Neuronal stem cell (in vitro differentiated cells): ENCODE measurements at regions not wholly inside any gene's neighbourhood (a gene's known extent, or its start where the extent isn't known, plus 50 kb on each side); places are given as distances from the start of the nearest gene placed in this dataset.

Experiments
- DNase-seq: peaks from one replicate; pipeline ENCODE4 v3.0.0-alpha.2; 2013; ENCODE audit warnings: low spot score
- H2AFZ ChIP-seq: one replicate; pipeline ENCODE4 v1.6.1; 2013; ENCODE audit warnings: mild to moderate bottlenecking, low read length, inconsistent platforms
- H2AK5ac ChIP-seq: 2 replicates; pipeline ENCODE4 v1.6.1; 2013; ENCODE audit warnings: low read depth, mild to moderate bottlenecking, inconsistent platforms, low read length, moderate library complexity, mixed read lengths
- H2BK120ac ChIP-seq: 2 replicates; pipeline ENCODE4 v1.6.1; 2013; ENCODE audit warnings: low read depth, mild to moderate bottlenecking, inconsistent platforms, low read length, moderate library complexity, mixed read lengths
- H2BK12ac ChIP-seq: one replicate; pipeline ENCODE4 v1.6.1; 2013; ENCODE audit warnings: low read length, inconsistent platforms
- H2BK15ac ChIP-seq: 2 replicates; pipeline ENCODE4 v1.6.1; 2013; ENCODE audit warnings: mild to moderate bottlenecking, low read length, inconsistent platforms, mixed read lengths
- H2BK5ac ChIP-seq: one replicate; pipeline ENCODE4 v1.6.1; 2013; ENCODE audit warnings: inconsistent platforms, mild to moderate bottlenecking, low read length, moderate library complexity
- H3K14ac ChIP-seq: one replicate; pipeline ENCODE4 v1.6.1; 2013; ENCODE audit warnings: low read length, inconsistent platforms
- H3K18ac ChIP-seq: 2 replicates; pipeline ENCODE4 v1.6.1; 2013; ENCODE audit warnings: low read length, inconsistent platforms
- H3K23ac ChIP-seq: 2 replicates; pipeline ENCODE4 v1.6.1; 2013; ENCODE audit warnings: low read depth, mild to moderate bottlenecking, mixed read lengths, low read length, inconsistent platforms; ENCODE audit not compliant: poor library complexity
- H3K27ac ChIP-seq: replicated peaks from 3 replicates; pipeline ENCODE4 v1.5.1; 2013; ENCODE audit warnings: low read length, inconsistent platforms
- H3K27me3 ChIP-seq, 3 experiments: 2 replicates each; pipeline ENCODE4 v1.6.1; 2013; ENCODE audit warnings: low read length in 3 of 3, mild to moderate bottlenecking in 2 of 3, inconsistent platforms in 1 of 3, low read depth in 1 of 3, mixed read lengths in 1 of 3, moderate library complexity in 1 of 3; ENCODE audit not compliant: control insufficient read depth in 3 of 3, insufficient read depth in 3 of 3
- H3K36me3 ChIP-seq, 2 donors: replicated peaks in 1 of 2; 2 replicates each; pipeline ENCODE4 v1.6.1; 2013; ENCODE audit warnings: low read length in 2 of 2; ENCODE audit not compliant: control insufficient read depth in 2 of 2, insufficient read depth in 2 of 2
- H3K4ac ChIP-seq: 2 replicates; pipeline ENCODE4 v1.6.1; 2013; ENCODE audit warnings: inconsistent platforms, mild to moderate bottlenecking, low read length, moderate library complexity
- H3K4me1 ChIP-seq, 2 donors: 1 replicate in 1 of 2; 2 replicates in 1 of 2; pipeline ENCODE4 v1.6.1; 2013; ENCODE audit warnings: low read length in 2 of 2, low read depth in 1 of 2; ENCODE audit not compliant: control insufficient read depth in 2 of 2, insufficient read depth in 1 of 2
- H3K4me2 ChIP-seq: one replicate; pipeline ENCODE4 v1.6.1; 2013; ENCODE audit warnings: mild to moderate bottlenecking, low read length, inconsistent platforms; ENCODE audit not compliant: insufficient read depth, poor library complexity, severe bottlenecking
- H3K4me3 ChIP-seq, 2 donors: 2 replicates each; pipeline ENCODE4 v1.5.1; 2013; ENCODE audit warnings: low read length in 2 of 2, mild to moderate bottlenecking in 2 of 2, inconsistent platforms in 1 of 2, moderate library complexity in 1 of 2
- H3K79me1 ChIP-seq: one replicate; pipeline ENCODE4 v1.6.1; 2013; ENCODE audit warnings: low read depth, mild to moderate bottlenecking, inconsistent platforms, low read length, moderate library complexity
- H3K9ac ChIP-seq: one replicate; pipeline ENCODE4 v1.6.1; 2013; ENCODE audit warnings: mild to moderate bottlenecking, low read depth, low read length, inconsistent platforms; ENCODE audit not compliant: poor library complexity
- H3K9me3 ChIP-seq, 2 donors: replicated peaks in 1 of 2; 2 replicates each; pipeline versions ENCODE3 to v1.6.1; 2013; ENCODE audit warnings: low read length in 2 of 2, mild to moderate bottlenecking in 2 of 2, inconsistent platforms in 1 of 2, low read depth in 1 of 2, mixed read lengths in 1 of 2, moderate library complexity in 1 of 2; ENCODE audit not compliant: control insufficient read depth in 2 of 2, insufficient read depth in 1 of 2
- H4K8ac ChIP-seq: one replicate; pipeline ENCODE4 v1.6.1; 2013; ENCODE audit warnings: low read depth, mild to moderate bottlenecking, inconsistent platforms, low read length, moderate library complexity
- H4K91ac ChIP-seq: one replicate; pipeline ENCODE4 v1.6.1; 2013; ENCODE audit warnings: low read length, low read depth, mild to moderate bottlenecking, inconsistent platforms; ENCODE audit not compliant: poor library complexity
- WGBS, 2 donors: extraction: QIAGEN DNeasy Blood & Tissue Kit; methylation state at CpG; one replicate each; pipeline ENCODE4 v1.1.7; 2013; ENCODE audit warnings: missing lambda C conversion rate in 2 of 2, mixed read lengths in 1 of 2; ENCODE audit not compliant: insufficient read length in 2 of 2, insufficient replicate concordance in 1 of 2; ENCODE audit errors: extremely low coverage in 2 of 2; 5-methylcytosine and 5-hydroxymethylcytosine counted together

DNA sequence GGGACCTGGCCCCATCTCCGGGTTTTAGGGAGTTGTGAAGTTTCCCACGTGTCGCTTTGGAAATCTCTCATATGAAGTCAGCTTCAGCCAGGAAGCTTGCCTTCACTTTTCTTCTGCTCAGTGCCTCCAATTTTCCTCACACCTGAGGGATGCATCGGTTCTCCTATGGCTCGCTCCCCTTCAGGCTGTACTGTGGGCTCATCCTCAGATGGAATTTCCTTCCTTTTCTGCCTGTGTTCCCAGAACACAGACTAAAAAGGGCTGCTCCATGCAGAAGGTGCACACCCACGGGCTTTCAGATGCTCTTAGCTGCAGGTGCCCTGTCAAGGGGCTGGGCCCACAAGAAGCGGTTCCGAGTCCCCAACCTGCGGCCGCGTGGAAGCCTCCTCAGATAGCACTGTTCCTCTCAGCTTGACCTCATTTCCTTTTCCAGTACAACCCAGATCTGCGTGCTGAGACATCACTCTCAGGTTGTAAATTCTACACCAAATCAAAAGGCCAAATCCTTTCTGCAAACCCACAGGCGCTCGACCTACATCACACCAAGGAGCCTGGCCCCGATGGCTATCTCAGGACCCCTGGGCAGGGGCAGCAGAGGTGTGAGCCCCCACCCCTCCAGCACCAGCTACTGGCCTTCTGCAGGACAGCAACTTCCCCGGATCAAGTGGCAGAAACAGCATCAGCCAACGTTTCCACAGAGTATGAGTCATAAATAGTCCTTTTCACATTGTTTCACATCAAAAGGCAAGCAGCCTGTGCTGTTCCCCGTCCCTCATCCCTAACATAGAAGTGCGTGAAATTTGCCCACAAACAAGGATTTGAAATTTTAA is 275.9 kb downstream of the ZNF536 start:
- no peak overlapping the region for H3K14ac ChIP-seq

DNA sequence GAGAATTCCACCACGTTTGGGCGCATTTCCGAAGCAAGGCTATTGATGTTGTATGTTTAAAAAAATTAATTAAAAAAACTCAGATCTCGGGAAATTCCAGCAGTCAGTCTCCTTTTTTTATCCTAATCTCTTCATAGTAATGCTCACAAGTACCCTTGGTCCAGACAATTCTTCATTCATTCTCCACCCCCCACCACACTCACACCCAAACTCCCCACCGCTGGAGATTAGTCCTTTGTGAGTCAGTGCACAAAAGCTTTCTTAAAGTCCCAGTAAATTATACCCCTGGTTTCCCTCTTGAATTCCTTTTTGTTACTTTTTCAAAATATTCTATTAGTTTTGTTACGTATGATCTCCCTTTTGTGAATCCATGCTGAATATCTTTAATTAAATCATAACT is 274.6 kb downstream of the ZNF536 start:
- Histone ChIP-seq H2AK5ac (no peak overlapping the region), H3K27me3 (no peaks in the 10 kb centered on the region), H2BK15ac (no peak overlapping the region), H2BK120ac (no peak overlapping the region), H3K18ac (no peak overlapping the region), H3K9me3 (no peaks in the 10 kb centered on the region), H3K9ac (no peak overlapping the region), H3K79me1 (no peaks in the 10 kb centered on the region), H2BK5ac (no peak overlapping the region), H4K8ac (no peak overlapping the region), H2BK12ac (no peak overlapping the region), H4K91ac (no peak overlapping the region), H3K23ac (no peak overlapping the region), H3K4me1 (peaks cover 28 to 31% of the 10 kb centered on the region in 2 donors), H3K27ac (no peak overlapping the region), H2AFZ (no peak overlapping the region), H3K14ac (no peak overlapping the region), H3K4me3 (no peak overlapping the region), H3K36me3 (no peaks in the 10 kb centered on the region), H3K4ac (no peak overlapping the region), H3K4me2 (no peak overlapping the region)
- no CpG with 5 or more reads among the region's 6 CpGs for WGBS, 2 donors
- no peak for DNase-seq

More for the DNA sequence above, 275.9 kb downstream of the ZNF536 start:
- Histone ChIP-seq H2BK120ac (no peak overlapping the region), H3K4me3 (no peak overlapping the region), H3K79me1 (no peaks in the 10 kb centered on the region), H4K91ac (no peak overlapping the region), H3K23ac (no peak overlapping the region), H2AFZ (no peak overlapping the region), H3K4ac (no peak overlapping the region), H3K36me3 (no peaks in the 10 kb centered on the region), H3K27ac (no peak overlapping the region), H2BK15ac (no peak overlapping the region), H2AK5ac (peak overlapping the region; percentile 11), H3K18ac (peak overlapping the region; percentile 49), H3K4me1 (peaks cover 34 to 41% of the 10 kb centered on the region in 2 donors), H3K9ac (no peak overlapping the region), H2BK5ac (peak overlapping the region; percentile 33), H4K8ac (no peak overlapping the region), H3K9me3 (no peaks in the 10 kb centered on the region), H2BK12ac (no peak overlapping the region), H3K27me3 (no peaks in the 10 kb centered on the region), H3K4me2 (no peak overlapping the region)
- WGBS, 2 donors: no CpG with 5 or more reads among the region's 19 CpGs
- DNase-seq: no peak

DNA sequence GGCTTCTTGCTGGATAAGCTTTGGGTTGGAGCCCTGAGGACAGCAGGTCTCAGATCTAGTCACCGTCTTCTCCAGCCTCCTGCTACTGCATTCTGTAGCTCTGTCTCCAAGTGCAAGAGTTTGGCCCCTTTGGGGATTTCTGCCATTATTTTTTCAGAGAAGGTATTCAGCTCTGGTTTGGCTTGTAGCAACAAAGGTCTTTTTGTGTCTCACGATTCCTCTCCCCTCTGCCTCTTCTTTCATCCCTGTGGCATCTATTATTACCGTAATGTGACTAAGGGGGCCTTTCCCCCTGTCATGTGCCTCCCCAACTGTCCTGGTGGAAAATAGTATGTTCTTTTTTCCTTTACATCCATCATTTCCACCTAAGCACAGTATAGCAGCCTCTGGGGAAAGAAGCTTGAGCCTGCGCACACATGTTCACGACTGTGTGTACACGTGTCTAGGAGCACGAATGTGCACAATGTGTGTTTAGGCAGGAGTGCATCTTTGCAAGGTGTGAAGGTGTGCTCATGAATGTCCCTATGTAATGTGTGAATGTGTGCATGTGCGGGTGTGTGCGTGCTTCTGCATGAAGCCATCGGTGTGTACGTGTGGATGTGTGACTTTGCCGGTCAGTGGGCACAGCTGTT is 273.9 kb downstream of the ZNF536 start:
- Histone ChIP-seq H3K27me3 (no peaks in the 10 kb centered on the region), H2AK5ac (no peak overlapping the region), H3K9me3 (no peaks in the 10 kb centered on the region), H3K79me1 (no peaks in the 10 kb centered on the region), H2BK15ac (no peak overlapping the region), H3K18ac (peak overlapping the region; percentile 44), H3K14ac (no peak overlapping the region), H4K91ac (no peak overlapping the region), H2BK12ac (no peak overlapping the region), H2AFZ (no peak overlapping the region), H3K36me3 (no peaks in the 10 kb centered on the region), H2BK120ac (no peak overlapping the region), H3K9ac (no peak overlapping the region), H3K4me2 (no peak overlapping the region), H3K23ac (no peak overlapping the region), H2BK5ac (no peak overlapping the region), H3K4ac (no peak overlapping the region), H3K4me3 (no peak overlapping the region), H3K4me1 (peaks cover 24 to 26% of the 10 kb centered on the region in 2 donors), H3K27ac (no peak overlapping the region), H4K8ac (no peak overlapping the region)
- no CpG with 5 or more reads among the region's 12 CpGs for WGBS, 2 donors
- no peak for DNase-seq

DNA sequence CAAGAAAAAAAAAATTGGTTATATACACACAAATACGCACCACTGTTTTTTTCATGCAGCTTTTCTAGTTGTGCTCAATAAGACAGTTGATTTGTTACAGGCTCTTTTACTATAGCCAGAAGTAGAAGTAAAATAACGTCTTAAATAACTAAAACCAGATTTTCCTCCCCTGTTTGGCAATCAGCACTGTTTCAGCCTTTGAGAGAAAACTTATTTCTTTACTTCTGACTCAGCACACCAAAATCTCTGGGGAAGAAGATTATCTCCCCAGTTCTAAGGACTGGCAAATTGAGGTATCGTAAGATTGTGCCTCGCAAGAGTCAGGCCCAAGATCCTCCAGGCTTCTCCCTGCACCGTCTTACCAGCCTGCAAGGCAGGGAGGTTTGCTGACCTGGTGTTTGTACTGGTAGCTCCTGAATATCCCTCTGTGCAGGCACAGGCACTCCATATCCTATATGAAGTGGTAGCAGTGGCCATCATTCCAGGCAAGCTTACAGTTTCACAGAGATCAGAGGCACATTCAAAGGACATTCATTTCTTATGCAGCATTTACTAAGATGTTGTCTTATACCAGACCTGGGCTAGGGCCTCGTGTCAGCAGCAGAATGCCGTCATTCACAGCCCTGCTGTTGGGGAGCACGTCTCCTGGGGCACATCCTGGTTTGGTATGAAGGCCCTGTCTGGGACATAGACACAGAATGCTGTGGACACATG is 268.2 kb downstream of the ZNF536 start:
- Histone ChIP-seq H3K27me3 (no peaks in the 10 kb centered on the region), H3K9ac (no peak overlapping the region), H3K4me2 (no peak overlapping the region), H2BK15ac (no peak overlapping the region), H2BK120ac (no peak overlapping the region), H3K18ac (peak overlapping the region; percentile 35), H2BK5ac (no peak overlapping the region), H2AK5ac (peak overlapping the region; percentile 32), H3K14ac (no peak overlapping the region), H2BK12ac (no peak overlapping the region), H3K23ac (no peak overlapping the region), H3K79me1 (no peaks in the 10 kb centered on the region), H3K36me3 (no peaks in the 10 kb centered on the region), H4K8ac (no peak overlapping the region), H3K4me3 (peak overlapping the region in 1 of 2 donors; percentile 68), H3K9me3 (no peaks in the 10 kb centered on the region), H3K4me1 (no peaks in the 10 kb centered on the region), H4K91ac (no peak overlapping the region), H2AFZ (no peak overlapping the region), H3K4ac (no peak overlapping the region), H3K27ac (no peak overlapping the region)
- no peak for DNase-seq
- no CpG with 5 or more reads among the region's 8 CpGs for WGBS, 2 donors
